HFFc6 (cell line): ENCODE measurements at regions not wholly inside any gene's neighbourhood (a gene's known extent, or its start where the extent isn't known, plus 50 kb on each side); places are given as distances from the start of the nearest gene placed in this dataset.
"Not testable (repeated sequence)": the region's sequence is repeated elsewhere in the genome, so short reads cannot be mapped to it uniquely, and the experiment has no call there.

Experiments used
- DNase-seq: peaks from one replicate; pipeline ENCODE4 v3.0.0-alpha.2; 2018
- H3K27ac Mint-ChIP-seq: 2 replicates; pipeline ENCODE4 v1.8.0; 2020; ENCODE audit warnings: mild to moderate bottlenecking, mixed read lengths
- H3K27me3 Mint-ChIP-seq: 2 replicates; pipeline ENCODE4 v1.8.0; 2021; ENCODE audit warnings: mild to moderate bottlenecking, moderate library complexity, mixed read lengths; ENCODE audit not compliant: insufficient read depth
- H3K36me3 Mint-ChIP-seq: 2 replicates; pipeline ENCODE4 v1.8.0; 2021; ENCODE audit warnings: low read depth, mixed read lengths
- H3K4me1 Mint-ChIP-seq: 2 replicates; pipeline ENCODE4 v1.8.0; 2020; ENCODE audit warnings: low read depth, mixed read lengths
- H3K4me3 Mint-ChIP-seq: 2 replicates; pipeline ENCODE4 v1.8.0; 2020; ENCODE audit warnings: mild to moderate bottlenecking, moderate library complexity, mixed read lengths
- H3K9me3 Mint-ChIP-seq: 2 replicates; pipeline ENCODE4 v1.8.0; 2020; ENCODE audit warnings: mild to moderate bottlenecking, mixed read lengths
- TF ChIP-seq, protein P1 (sequence below): fragments of 200-600 bp; sonication (generic); IDR thresholded peaks from 2 replicates; pipeline ENCODE4 v1.5.0; 2021; ENCODE audit warnings: antibody characterized with exemption, mild to moderate bottlenecking

DNA sequence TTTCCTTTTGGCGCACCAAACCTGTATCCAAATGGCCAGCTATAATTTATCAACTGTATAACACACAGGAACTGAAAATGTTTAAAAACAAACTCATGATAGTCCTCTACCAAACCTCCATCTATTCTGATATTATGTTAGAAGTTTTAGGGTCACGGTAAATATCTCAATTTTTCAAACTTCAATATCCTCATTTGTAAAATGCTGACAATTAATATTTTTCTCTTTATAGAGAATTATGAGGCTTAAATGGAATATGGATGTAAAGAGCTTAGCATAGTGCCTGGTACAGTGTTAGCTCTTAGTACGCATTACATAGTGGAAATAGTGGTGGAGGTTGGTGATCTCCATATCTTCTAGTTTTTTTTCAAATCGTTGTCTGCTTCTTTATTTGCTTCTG is 917.6 kb downstream of the TLE4 start:
- no peaks in the 10 kb centered on the region for H3K4me1 Mint-ChIP-seq

DNA sequence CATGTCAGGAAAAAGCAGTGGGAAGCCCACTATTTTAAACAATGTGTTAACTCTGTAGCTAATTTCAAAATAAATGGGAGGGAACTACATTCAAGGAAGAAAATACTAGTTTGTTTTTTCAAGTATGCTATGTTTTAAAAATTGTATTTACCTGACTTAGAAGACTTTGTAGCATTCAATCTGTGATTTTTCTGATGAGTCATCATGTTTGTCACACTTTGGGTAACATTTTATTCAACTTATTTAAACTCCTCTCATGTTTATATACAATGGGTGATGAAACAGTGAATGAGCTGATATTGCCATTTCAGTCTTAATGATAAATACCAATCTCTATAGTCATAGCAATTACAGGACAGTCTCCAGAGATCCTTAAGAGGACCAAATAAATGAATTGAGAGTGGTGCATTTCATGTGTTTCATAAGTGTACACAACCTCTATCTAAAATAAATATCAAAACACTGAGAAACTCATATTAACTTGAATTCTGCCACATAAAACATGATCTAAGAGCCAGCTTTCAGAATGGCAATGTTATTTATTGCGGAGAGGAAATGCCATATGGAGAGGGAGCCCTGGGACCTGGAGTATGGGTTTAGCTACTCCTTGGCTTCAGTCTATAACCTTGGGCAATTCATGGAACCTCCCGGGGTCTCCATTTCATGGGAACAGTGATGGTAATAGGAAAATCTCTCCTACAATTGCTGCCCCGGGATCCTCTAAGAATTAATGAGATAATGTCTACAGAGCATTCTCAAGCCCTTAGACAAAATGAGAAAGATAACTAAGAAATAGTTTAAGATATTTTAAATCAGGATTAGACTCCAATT is 913.9 kb downstream of the TLE4 start:
- no peaks in the 10 kb centered on the region; the same call in none of the 2 replicates for H3K27me3 Mint-ChIP-seq
- TF ChIP-seq, protein P1, sequence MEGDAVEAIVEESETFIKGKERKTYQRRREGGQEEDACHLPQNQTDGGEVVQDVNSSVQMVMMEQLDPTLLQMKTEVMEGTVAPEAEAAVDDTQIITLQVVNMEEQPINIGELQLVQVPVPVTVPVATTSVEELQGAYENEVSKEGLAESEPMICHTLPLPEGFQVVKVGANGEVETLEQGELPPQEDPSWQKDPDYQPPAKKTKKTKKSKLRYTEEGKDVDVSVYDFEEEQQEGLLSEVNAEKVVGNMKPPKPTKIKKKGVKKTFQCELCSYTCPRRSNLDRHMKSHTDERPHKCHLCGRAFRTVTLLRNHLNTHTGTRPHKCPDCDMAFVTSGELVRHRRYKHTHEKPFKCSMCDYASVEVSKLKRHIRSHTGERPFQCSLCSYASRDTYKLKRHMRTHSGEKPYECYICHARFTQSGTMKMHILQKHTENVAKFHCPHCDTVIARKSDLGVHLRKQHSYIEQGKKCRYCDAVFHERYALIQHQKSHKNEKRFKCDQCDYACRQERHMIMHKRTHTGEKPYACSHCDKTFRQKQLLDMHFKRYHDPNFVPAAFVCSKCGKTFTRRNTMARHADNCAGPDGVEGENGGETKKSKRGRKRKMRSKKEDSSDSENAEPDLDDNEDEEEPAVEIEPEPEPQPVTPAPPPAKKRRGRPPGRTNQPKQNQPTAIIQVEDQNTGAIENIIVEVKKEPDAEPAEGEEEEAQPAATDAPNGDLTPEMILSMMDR: no peak
- H3K27ac Mint-ChIP-seq: no peak overlapping the region
- H3K9me3 Mint-ChIP-seq: peaks cover 32% of the 10 kb centered on the region
- no peaks in the 10 kb centered on the region for H3K4me1 Mint-ChIP-seq
- no peaks in the 10 kb centered on the region for H3K36me3 Mint-ChIP-seq
- no peak overlapping the region for H3K4me3 Mint-ChIP-seq
- DNase-seq: no peak

More for the DNA sequence above, 917.6 kb downstream of the TLE4 start:
- no peak for DNase-seq
- Mint-ChIP-seq H3K27me3 (no peaks in the 10 kb centered on the region), H3K4me3 (no peak overlapping the region), H3K36me3 (no peaks in the 10 kb centered on the region), H3K27ac (no peak overlapping the region), H3K9me3 (peaks cover 17% of the 10 kb centered on the region)
- TF ChIP-seq, protein P1: no peak

DNA sequence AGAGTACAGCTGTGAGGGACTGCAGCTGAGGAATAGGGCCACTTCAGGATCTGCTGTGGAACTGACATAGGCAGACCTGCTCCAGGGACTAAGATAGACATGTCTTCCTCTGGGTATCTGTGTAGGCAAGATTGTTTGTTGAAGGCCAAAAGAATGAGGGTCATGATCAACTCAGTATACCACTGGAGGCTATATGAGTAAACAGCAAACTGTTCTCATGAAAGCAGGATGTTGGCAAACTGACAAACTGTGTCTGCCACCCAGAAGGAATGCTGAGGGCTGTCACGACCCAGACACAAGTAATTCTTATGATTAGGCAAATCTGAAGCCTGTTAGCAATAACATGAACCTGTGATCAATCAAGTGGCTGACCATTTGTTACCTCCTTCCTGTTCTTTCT is 910.5 kb downstream of the TLE4 start:
- H3K27me3 Mint-ChIP-seq, H3K4me3 Mint-ChIP-seq, DNase-seq, H3K4me1 Mint-ChIP-seq, H3K27ac Mint-ChIP-seq, H3K36me3 Mint-ChIP-seq: not testable (repeated sequence)
- H3K9me3 Mint-ChIP-seq: peaks cover 42% of the 10 kb centered on the region

DNA sequence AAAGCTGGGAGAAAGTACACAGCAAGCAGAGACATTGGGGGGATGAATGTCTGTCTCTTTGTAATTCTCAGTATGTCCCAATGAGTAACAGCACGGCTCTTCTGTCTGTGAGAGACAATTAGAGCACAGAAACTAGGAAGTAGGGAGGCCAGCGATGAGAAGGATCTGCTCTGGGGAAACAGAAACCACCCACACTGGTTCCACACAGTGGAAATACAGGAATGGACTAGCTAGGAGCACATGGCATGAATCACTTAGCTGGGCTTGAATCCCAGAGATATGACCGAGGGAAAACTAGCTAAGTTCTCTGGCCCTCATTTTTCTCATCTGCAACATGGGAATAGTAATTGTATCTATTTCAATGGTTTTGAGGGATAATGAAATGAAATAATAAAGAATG is 895.9 kb downstream of the TLE4 start:
- H3K4me3 Mint-ChIP-seq: no peak overlapping the region
- H3K27ac Mint-ChIP-seq: no peak overlapping the region
- H3K4me1 Mint-ChIP-seq: no peaks in the 10 kb centered on the region
- DNase-seq: no peak
- TF ChIP-seq, protein P1: no peak
- H3K27me3 Mint-ChIP-seq: no peaks in the 10 kb centered on the region
- no peaks in the 10 kb centered on the region for H3K36me3 Mint-ChIP-seq
- H3K9me3 Mint-ChIP-seq: peaks cover 13% of the 10 kb centered on the region

DNA sequence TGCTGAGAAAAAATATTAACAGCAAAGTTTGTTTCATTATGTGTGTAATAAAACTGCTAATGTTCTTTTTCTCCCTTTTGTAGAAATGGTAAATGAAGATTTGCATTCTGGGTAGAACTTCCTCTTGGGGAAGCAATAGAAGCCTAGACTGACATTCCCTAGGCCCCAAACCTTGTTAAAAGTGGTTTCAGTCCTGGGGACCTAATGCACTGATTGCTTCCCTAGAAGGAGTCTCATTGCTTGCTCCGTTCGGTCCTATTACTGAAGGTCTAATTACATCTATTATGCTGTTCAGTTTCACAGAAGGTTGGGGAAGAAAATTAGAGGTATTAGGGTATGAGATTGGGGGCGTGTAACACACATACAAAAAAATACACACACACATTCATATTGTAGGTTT is 893.8 kb downstream of the TLE4 start:
- Mint-ChIP-seq H3K4me3 (no peak overlapping the region), H3K4me1 (no peaks in the 10 kb centered on the region), H3K27ac (no peak overlapping the region), H3K9me3 (peaks cover 14% of the 10 kb centered on the region), H3K36me3 (no peaks in the 10 kb centered on the region), H3K27me3 (no peaks in the 10 kb centered on the region)
- no peak for DNase-seq
- TF ChIP-seq, protein P1: no peak

DNA sequence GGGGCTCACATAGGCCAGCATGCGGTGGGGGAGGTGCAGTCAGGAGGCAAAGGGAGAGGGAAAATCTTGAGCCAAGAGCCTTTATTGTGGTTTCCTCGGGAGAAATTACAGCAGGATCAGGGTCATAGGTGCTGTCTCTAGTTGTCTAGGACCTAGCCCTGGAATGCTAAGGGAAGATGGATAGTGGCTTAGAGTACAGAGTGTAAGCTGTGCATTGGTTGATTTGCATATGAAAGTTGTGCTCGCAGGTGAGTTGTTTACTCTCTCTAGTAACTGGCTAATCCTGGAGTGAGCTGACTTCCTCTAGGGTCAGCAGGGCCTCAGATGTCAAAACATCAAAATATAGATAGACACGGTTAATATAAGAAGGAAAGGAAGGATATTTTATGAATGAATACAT is 877.7 kb downstream of the TLE4 start:
- no peak for DNase-seq
- no peak overlapping the region for H3K27ac Mint-ChIP-seq
- H3K36me3 Mint-ChIP-seq: no peaks in the 10 kb centered on the region; the same call in 1 of the 2 replicates
- peaks cover 40% of the 10 kb centered on the region for H3K9me3 Mint-ChIP-seq
- TF ChIP-seq, protein P1: no peak
- no peak overlapping the region for H3K4me3 Mint-ChIP-seq
- no peaks in the 10 kb centered on the region for H3K4me1 Mint-ChIP-seq
- no peaks in the 10 kb centered on the region for H3K27me3 Mint-ChIP-seq
